GM18526 (cell line): ENCODE measurements at regions not wholly inside any gene's neighbourhood (a gene's known extent, or its start where the extent isn't known, plus 50 kb on each side); places are given as distances from the start of the nearest gene placed in this dataset.

ENCODE experiments used
- POLR2A ChIP-seq: IDR thresholded peaks from 3 replicates; pipeline ENCODE4 v1.6.1; 2011; ENCODE audit not compliant: insufficient read length; ENCODE audit errors: extremely low read depth

DNA sequence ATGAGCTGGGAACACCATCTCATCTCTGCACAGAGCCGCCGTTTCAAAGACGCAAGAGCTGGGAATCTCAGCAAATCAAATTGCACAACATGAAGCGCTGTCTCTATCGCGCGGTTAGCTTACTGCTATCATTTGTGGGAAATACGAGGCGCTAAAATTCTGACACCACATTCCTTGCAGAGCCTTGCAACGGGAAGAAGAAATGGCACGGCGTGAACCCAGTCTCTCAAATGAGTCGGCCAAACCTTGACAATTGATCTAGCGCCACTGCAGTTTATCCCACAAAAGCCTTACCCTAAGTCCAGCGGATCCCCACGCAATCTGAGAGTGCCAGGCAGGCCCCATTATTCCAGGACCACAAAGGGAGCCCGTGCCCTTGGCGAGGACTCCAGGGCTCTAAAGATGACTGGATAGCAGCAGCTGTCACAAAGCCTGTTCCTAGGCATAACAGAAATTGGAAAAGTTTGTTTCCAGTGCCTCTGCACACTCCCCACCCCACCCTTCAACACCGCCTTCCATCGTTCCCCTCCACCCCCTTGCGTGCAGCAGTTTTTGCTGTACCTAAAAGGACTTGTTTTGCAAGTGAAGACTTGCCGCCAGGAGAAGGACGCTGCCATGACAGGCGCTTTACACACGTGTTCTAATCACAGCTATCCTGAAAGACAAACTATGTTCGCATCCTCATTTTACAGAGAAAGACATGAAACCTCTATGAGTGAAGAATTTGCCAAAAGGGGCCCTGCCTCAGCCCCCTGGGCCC, 252.4 kb downstream of the EIPR1 start:
- TF ChIP-seq POLR2A, result no peak

DNA sequence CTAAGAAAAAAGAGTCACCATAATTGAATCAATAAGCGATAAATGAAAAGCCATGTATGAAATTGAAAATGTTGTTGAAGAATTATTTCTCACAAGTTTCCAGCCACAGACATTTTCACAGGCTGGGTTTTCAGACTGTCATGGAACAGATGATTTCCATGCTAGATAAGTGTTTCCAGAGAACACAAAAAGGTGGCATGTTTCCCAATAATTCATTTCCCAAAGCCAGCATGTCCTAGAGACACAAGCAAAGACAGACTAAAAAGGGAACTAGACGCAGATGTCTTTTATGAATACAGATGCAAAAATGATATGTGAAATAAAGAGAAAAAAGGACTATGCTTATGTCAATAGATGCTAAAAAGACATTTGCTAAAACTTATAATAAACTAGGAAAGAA, 255.1 kb downstream of the EIPR1 start:
- no peak for TF ChIP-seq POLR2A

GRCh38 chr2:3121601-3122000, 256.0 kb downstream of the EIPR1 start:
- no peak for TF ChIP-seq POLR2A

- no peak for TF ChIP-seq POLR2A
Observed at GRCh38 chr2:3117650-3118216, 259.9 kb downstream of the EIPR1 start.

GRCh38 chr2:3116371-3116770, 261.2 kb downstream of the EIPR1 start:
- no peak for TF ChIP-seq POLR2A

GRCh38 chr2:3115301-3116042, 262.1 kb downstream of the EIPR1 start:
- TF ChIP-seq POLR2A, result no peak

- no peak for TF ChIP-seq POLR2A
Observed at GRCh38 chr2:3114406-3115185, 263.0 kb downstream of the EIPR1 start.

DNA sequence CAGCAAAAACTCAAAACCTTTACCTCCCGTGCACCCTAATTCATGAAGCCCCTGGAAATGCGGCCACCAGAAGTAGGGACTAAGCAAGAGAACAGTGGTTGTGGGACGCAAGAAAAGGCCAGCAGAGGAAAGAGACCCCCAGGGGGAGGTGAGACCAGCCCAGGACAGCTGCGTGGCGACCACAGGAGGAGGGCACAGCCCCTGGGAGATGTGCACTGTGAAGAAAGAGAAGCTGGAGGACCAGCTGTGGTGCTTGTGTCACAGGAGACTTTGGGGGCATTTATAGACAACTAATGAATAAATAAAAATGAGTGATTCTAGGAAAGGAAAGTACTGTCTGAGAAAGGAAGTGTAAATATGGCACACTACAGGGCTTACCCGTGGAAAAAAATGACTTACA, 263.8 kb downstream of the EIPR1 start:
- no peak for TF ChIP-seq POLR2A

- no peak for TF ChIP-seq POLR2A
Observed at GRCh38 chr2:3113122-3113521, 264.5 kb downstream of the EIPR1 start.

DNA sequence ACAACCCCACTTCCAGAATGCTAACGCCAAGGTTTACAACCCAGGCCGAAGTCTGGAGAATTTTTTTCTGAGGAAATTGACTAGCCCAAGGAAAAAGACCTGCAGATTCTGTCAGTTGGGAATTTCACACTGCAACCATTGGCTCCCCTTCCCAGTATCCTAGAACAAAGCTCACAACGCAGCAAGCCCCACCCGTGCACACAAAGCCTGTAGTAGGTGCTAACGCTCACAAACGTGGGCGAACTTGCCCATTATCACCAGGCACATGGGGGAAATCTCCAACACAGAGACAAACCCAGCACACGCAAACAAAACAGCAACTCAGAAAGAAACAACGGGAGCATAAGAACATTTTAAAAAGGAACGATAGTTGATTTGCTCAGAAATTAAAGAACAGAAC, 265.1 kb downstream of the EIPR1 start:
- TF ChIP-seq POLR2A, result no peak

DNA sequence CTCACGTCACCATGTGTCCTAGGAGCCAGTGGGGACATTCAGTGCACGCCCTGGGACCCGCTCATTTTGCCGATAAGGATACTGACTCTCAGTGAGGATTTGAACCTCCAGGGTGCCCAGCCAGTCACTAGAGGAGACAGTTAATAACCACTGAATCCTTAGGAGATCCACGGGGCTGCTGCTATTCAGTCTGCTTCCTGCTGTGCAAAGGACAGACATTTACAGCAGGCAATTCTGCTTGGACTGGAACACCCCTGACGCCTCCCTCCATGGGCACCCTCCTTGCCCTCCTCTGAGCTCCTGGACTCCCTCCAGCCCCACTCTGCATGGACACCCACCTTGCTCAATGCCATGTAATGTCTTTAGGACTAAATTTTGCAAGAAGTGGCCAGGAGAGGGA, 265.5 kb downstream of the EIPR1 start:
- no peak for TF ChIP-seq POLR2A

DNA sequence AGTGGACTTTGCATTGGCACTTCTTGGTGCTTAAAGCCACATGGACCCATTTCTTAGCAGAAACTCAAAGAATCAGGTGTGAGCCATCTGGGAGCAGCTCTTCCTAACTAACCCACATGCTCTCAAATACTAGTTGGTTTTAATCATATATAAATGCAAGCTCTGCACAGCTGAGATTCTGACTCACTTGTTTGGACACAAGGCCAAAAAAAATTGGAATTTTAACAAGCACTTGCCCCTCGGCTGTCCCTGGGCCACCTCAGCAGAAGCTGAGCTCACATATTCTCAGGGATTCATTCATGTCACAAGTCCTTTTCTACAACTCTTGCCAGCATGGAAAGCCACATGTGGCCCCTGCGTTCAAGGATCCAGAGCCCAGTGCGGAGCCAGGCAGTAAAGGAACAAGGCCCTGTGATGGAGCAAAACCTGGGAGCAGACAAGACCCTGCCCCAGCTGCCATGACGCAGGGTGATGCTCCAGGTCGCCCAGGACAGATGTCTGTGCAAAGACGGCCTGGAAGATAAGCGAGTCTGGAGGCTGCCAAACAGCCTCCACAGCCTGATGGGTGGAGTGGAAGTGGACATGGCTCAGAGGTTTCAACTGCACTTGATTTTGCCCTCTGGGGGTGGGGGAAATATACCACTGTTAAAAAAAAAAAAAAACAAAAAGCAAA, 266.5 kb downstream of the EIPR1 start:
- TF ChIP-seq POLR2A, result no peak

DNA sequence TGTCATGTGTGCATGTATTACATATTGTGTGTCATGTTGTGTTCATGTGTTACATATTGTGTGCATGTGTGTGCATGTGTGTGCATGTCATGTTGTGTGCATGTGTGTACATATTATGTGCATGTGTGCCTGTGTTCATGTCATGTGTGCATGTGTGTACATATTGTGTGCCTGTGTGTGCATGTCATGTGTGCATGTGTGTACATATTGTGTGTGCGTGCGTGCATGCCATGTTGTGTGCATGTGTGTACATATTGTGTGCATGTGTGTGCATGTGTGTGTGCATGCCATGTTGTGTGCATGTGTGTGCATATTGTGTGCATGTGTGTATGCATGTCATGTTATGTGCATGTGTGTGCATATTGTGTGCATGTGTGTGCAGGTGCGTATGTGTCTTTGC, 267.1 kb downstream of the EIPR1 start:
- TF ChIP-seq POLR2A, result no peak

DNA sequence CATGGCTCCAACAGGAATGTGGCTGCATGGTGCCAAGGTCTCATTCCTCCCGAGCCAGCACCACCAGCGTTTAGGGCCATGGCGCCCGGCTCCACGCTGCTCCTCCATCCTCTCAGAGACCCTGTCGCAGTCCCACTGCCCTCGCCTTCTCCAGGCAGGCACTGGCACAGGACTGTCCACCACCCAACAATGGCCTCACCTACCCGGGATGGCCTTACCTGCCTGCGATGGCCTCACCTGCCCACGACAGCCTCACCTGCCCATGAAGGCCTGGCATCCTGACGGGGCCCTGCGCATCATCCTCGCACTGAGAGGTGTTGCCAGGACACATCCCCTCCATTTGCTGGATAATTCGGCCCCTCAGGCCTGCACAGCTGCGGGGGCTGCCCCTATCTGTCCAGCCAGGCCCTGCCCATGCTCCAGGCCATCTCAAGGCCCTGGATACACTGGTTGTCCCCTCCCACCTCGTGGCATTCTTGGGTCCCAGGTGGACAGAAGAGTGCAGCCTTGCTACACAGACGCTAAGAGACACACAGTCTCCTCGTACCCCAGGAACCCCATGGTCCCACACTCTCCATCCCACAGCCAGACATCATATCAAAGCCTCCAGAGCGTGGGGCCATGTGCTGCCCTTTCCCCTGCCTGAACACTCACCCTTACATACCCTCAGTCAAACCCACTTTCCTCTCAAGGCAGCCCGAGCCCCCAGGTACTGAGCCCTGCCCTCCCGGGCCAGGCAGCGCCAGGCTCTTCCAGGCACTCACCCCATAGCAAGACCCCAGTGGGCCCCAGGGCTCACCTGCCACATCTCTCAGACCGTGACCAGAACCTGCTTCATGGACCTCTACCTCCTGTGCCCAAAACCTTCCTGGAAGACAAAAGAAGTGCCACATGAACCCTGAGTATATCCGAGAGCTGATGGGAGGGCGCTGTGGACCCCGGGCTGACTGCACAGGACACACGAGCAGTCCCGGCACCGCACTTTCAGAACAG, 268.6 kb downstream of the EIPR1 start:
- no peak for TF ChIP-seq POLR2A
